Hematopoietic multipotent progenitor cell treated with erythropoietin and hydrocortisone succinate and interleukin-3 and kit ligand, for 15 days (in vitro differentiated cells): ENCODE measurements at regions not wholly inside any gene's neighbourhood (a gene's known extent, or its start where the extent isn't known, plus 50 kb on each side); places are given as distances from the start of the nearest gene placed in this dataset.
"Not testable (repeated sequence)": the region's sequence is repeated elsewhere in the genome, so short reads cannot be mapped to it uniquely, and the experiment has no call there.

Experiments
- DNase-seq: peaks from one replicate; pipeline ENCODE4 v3.0.0-alpha.2; 2015; ENCODE audit warnings: low spot score

GRCh38 chr5:75002271-75002670 is 50.1 kb downstream of the GCNT4 start:
- DNase-seq, result no peak

DNA sequence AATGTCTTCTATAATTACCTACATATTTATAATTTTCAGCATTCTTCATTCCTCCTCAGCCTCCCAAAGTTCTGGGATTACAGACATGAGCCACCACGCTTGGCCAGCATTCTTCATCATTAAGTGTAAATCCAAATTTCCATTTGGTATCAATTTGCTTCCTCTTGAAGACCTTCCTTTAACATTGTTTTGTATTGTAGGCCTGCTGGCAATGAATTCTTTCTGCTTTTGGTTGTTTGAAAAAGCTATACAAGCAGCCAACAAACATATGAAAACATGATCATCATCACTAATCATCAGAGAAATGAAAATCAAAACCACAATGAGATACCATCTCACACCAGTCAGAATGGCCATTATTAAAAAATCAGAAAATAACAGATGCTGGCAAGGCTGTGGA is 56.4 kb downstream of the GCNT4 start:
- no peak for DNase-seq

DNA sequence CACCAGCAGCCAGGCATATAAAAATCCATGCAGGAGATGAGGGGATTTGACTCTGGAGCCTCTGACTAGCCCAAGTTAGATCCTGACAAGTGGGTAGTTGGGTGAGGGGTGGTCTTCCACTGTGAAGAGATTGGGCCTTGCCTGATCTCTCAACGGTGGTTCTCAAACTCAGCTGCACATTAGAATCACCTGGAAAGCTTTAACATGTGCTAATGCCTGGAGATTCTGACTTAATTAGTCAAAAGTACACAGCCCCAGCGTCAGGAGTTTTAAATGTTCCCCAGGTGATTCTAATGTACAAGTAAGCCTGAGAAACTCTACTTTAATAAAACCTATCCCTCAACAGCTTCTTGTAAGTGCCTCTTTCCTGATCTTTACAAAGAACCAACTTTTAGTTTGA is 57.5 kb downstream of the GCNT4 start:
- DNase-seq, result no peak

DNA sequence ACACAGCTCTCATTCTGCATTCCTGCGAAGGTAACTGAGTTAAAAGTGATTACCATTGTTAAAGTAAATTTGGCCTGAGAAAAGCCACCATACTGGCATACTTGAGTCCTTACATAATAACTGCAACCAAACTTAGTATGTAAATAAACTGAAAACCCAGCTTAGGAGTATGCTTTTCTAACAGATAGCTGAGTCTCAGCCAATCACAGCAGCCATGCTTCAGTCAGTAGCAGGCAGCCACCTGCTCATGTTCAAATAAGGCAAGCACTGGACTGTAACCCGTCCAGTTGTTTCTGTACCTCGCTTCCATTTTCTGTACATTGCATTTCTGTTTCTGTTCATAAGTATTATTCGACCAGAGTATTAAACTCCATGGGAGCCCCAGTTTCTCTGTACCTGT is 58.6 kb downstream of the GCNT4 start:
- no peak for DNase-seq

DNA sequence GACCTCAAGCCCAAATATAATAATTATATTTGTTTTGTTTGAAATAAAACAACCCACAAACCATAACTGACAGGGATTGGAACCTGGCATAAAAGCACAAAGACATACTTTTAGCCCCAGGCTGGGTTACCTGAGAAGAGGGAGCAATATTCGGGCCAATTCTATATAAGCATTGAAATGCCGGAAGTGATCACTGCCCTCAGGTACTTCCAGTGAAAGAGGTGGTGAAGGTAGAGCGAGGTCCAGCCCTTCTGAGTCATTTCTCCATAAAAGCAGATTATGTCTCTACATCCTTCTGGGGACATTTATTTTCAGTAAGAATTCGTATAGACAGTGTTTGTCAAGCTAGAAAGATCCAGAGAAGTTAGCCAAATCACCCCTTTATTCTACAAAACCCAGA is 59.6 kb downstream of the GCNT4 start:
- no peak for DNase-seq

DNA sequence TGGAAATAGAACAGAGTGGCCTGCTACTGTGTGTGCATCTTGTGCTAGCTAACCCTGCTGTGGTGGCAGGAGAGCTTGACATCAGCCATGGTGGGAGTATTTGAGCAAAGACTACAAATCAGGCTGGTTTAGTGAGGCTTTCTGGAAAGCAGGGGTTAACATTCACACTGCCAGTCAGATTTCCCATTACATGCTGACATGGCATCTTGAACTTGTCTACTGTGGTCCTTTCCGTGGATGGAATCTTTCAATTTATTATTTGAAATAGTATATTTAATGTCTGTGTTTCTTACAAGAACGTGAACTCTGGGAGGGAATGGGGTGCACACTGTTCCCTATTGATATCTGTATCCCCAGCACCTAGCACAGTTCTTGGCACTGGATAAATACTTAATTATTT is 60.8 kb downstream of the GCNT4 start:
- no peak for DNase-seq

- no peak for DNase-seq
Measured at GRCh38 chr5:74990194-74990593, 62.2 kb downstream of the GCNT4 start.

- DNase-seq, result no peak
Measured at GRCh38 chr5:74988273-74988983, 63.9 kb downstream of the GCNT4 start.

DNA sequence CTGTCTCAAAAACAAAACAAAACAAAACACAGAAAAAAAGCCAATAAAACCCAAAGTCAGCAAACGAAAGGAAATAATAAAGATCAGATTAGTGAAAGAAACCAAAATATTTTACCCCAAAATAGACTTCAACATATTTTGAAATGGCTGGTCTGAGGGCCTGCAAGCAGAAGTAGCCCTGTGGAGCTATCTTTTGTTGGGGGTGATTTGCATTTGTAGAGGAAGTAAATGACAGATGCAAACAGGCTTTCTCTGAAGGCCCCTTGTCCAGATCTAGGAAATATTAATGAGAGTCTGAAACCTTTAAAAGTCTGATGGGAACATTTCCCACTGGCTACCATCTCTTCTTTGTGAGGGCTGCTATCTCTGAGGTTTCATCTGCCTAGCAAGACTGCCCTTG is 74.0 kb downstream of the GCNT4 start:
- DNase-seq, result no peak

DNA sequence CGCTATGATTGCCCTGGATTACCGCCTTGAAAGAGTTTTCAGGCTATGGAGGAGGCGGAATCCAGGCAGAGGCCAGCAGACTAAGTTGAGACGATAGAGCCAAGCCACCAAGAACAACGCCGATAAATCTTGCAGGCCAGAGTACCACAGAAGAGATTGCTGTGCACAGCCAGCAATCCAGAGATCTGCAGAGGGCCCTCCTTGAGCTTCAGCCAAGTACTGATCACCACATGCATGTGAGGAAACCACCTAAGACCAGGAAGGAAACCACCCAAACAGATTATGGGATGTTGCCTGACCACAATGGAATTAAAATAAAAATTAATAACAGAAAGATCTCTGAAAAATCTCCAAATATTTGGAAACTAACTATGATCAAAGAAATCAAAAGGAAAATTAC is 74.9 kb downstream of the GCNT4 start:
- DNase-seq, result no peak

DNA sequence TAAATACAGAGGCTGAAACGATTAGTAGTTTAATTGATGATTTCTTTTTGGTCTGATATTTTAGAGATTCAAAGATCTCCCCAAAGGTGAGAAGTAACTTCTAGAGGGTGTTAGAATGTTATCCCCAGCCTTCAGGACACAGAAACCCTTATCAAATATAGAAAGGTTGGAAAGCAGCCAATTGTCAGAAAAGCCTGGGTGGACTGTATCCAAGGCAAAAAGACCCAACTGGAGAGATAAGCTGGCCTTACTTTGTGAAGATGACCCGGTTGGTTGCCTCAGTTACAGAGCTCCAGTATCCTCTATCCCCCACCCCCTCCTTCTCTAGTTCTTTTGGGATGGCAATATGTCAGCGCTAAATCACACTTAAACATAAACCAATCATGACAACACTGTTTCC is 75.7 kb downstream of the GCNT4 start:
- DNase-seq, result no peak

DNA sequence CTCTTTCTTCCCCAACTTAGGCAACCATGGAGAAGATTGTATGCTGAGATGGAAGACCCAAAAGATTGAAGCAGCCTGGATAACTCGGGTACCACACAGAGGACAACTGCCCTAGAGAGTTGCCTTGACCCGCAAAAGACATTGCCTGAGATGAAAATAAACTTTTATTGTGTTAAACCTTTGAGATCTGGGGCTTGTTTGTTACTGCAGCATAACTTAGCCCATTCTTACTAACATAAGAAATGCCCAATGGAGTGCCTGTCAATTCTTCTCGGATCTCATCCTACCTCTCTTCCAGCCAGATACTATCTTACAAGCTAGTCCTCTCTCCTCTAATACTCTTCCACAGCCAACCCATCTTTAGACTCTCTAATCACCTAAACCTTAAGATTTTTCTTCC is 76.8 kb downstream of the GCNT4 start:
- DNase-seq, result no peak

DNA sequence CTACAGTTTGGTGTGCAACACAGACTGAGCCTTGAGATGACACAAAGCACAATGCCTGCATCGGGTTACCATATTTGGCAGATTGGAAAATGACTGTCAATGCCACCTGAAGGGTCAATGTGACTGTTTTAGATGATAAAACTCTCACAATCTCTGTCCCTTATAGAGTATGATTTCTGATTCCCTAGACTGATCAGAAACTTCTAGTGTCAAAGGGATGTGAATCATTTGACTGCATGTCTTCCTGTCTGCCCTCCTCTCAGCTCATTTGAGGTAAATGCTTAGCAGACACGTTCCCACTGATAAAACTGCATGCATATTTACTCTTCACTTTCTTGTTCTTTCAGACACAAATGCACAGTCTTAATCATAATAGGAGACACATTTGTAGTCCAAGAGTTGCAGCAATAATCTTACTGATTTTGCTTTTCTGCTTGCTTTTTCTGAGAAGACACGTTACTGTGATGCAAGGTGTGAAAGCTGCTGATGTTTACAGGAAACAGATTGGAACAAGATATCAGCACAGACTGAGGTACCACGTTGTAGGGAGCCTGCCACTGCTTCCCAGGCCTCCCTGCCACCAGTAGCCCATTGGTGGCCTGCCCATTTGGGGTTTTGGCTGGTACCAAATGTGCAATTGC is 77.8 kb downstream of the GCNT4 start:
- DNase-seq, result no peak

- no peak for DNase-seq
Measured at GRCh38 chr5:74973694-74974093, 78.7 kb downstream of the GCNT4 start.

DNA sequence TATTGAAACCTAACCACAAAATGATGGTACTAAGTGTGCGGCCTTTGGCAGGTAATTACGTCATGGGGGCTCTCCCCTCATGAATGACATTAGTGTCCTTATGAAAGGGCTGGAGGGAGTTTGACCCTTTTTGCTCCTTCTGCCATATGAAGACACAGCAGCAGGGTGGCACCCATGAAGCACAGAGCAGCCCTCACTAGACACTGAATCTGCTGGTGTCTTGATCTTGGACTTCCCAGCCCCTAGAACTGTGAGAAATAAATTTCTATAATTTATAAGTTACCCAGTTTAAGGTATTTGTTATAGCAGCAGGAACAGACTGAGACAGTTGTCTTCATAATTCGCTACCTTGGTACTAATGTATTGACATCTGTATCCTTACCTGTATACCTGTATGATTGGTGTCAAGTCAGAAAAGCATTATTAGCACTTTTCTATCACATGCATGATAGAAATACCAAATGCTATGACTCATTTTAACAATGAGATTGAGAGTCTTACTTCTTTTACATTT is 80.4 kb downstream of the GCNT4 start:
- DNase-seq, result no peak

DNA sequence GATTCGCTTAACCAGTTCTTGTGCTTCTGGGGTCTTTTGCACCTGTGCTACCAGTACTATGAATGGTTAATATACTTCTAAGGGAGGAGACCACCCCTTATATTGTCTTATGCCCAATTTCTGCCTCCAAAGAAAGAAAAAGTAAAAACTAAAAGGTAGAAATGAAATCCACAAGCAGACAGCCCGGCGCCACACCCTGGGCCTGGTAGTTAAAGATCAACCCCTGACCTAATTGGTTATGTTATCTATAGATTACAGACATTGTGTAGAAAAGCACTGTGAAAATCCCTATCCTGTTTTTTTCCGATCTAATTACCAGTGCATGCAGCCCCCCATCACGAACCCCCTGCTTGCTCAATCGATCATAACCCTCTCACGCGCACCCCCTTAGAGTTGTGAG is 81.5 kb downstream of the GCNT4 start:
- DNase-seq, result not testable (repeated sequence)

GRCh38 chr5:74969726-74970125 is 82.6 kb downstream of the GCNT4 start:
- no peak for DNase-seq

DNA sequence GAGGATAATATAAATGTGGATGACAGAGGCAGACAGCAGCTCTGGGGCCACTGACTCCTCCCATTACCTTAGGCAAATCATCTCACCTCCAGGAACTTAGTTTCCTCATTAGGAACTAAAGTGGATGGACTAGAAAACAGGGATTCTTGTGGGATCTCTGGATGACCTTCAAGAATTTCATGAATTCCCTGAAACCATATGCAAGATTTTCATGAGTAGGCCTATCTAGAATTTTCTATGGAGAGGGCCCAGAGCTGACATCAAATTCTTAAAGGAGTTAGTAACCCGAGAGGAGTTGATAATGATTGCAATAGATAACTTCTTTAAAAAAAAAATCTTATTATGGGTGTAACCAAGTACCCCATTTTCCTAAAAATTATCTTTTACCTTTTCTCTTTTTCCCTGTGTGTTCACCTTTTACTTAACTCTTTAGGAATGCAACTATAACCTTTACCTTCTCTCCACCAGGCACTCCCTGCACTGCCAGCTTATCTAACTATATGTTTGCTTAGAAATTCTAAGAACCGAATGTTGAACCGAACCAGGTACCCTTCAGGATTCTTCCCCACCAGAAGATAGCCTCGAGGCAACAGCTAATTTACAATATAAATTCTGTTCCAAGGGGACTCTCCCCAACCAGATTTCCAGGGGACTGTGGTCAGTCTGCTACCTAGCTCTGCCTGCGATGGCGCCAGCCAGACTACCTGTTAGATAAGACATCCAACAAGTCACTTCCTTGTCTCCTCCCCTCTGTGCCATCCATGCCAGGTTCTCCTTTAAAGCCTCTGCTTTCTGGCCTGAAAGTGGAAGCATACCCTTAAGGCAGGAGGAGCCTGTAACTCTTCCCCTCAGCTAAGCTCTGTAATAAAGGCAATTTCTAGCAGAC is 86.0 kb downstream of the GCNT4 start:
- DNase-seq, result no peak

DNA sequence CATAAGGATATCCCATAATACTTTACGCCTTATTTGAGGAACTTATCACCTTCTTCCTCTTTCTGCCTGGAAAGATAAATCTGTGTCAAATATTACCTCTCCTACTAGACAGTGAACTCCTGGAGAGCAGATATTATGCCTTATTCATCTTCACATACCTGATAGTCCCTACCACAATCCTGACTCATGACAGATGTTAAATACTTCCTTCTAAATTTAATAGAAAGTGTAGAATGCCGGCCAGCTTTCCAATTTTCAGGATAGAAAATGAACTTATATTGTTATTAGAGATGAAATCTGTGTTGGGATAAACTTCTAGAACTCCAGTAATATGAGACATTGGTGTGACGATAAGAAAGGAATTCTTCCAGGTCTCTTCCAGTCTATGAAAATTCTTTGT is 89.0 kb downstream of the GCNT4 start:
- DNase-seq, result no peak

- DNase-seq, result no peak
Measured at GRCh38 chr5:74957906-74958305, 91.7 kb upstream of the FAM169A start.

DNA sequence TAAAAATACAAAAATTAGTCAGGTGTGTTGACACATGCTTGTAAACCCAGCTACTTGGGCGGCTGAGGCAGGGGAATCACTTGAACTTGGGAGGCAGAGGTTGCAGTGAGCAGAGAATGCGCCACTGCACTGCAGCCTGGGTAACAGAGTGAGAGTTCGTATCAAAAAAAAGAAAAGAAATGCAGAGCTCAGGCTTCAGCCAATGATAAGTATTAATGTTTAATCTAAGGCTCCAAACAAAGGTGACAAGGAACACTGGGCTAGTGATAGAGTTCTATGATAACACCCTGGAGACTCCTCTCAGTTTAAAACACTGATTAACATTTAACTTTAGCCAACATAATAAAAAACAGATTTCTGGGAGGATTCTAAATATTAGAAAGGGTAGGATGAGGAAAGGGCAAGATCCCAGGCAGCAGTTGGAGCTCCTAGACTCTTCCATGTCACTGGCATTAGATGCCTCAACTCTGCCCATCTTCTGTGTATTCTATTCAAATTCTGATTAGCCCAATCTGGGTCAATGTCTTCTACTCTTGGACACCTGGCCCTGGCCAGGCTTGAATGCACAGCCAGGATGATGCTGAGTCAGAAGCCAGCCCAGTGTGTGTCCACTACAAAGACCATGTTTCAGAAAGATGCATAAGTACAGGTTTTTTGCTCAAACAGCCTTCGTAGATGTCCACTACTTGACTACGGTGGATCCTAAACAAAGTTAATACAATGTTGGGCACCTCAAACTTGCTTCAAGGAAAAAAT is 91.0 kb upstream of the FAM169A start:
- DNase-seq, result no peak

- DNase-seq, result no peak
Measured at GRCh38 chr5:74956278-74956677, 90.1 kb upstream of the FAM169A start.
